HCT116 (cell line): ENCODE measurements at regions not wholly inside any gene's neighbourhood (a gene's known extent, or its start where the extent isn't known, plus 50 kb on each side); places are given as distances from the start of the nearest gene placed in this dataset.

ENCODE experiments used
- ATAC-seq: fragments of 200-7000 bp; cut with Tn5 transposase; 2 replicates; pipeline ENCODE4 v1.9.1; 2020; ENCODE audit warnings: mild to moderate bottlenecking, moderate library complexity
- BruUV-seq: library from RNA; stranded (reverse); fragments of 400-500 nt; replicated peaks from 2 replicates; lab custom pipeline; 2021; lab: Mats Ljungman, UMichigan
- CTCF ChIA-PET: fragments of 300-600 bp; sonication (Branson Sonifier 250); formaldehyde crosslinking; loops from one replicate; lab custom pipeline; 2021; ENCODE audit warnings: antibody characterized with exemption; lab: Charles Lee
- POLR2A ChIA-PET: fragments of 300-600, 350-600 bp; sonication (Branson Sonifier 250); formaldehyde crosslinking; loops from one replicate; lab custom pipeline; 2021; ENCODE audit warnings: antibody characterized with exemption; lab: Charles Lee
- RAD21 ChIA-PET, 2 experiments: fragments of 300-600 bp; sonication (Branson Sonifier 250); formaldehyde crosslinking; loops; one replicate each; lab custom pipeline; 2023; ENCODE audit warnings: low total read pairs in 2 of 2; ENCODE audit not compliant: uncharacterized antibody in 2 of 2, unreplicated experiment in 2 of 2, low non-redundant PET in 1 of 2; lab: Charles Lee
- DNase-seq: peaks from one replicate; pipeline ENCODE4 v3.0.0-alpha.2; 2010; ENCODE audit warnings: low read depth, low spot score
- H2AFZ ChIP-seq: fragments of 200-600 bp; shearing (Covaris generic), sonication (generic); 2 replicates; pipeline ENCODE4 v1.6.1; 2017; ENCODE audit warnings: low read depth, mixed run types, mixed read lengths, antibody characterized with exemption, low read length; ENCODE audit not compliant: poor library complexity, severe bottlenecking
- H3K27ac ChIP-seq: 2 replicates; pipeline ENCODE4 v1.5.1; 2012; ENCODE audit warnings: low read depth, low read length
- H3K27me3 ChIP-seq: fragments of 200-600 bp; sonication (generic); 2 replicates; pipeline ENCODE4 v1.6.1; 2016; ENCODE audit warnings: mixed run types, low read length, mixed read lengths; ENCODE audit not compliant: insufficient read depth
- H3K36me3 ChIP-seq, 2 experiments: fragments of 200-500 bp in 1 of 2; fragments of 200-600 bp in 1 of 2; sonication (Bioruptor generic) in 1 of 2; sonication (generic) in 1 of 2; 2 replicates each; pipeline versions ENCODE4 v1.5.1 to v1.6.1; 2014 to 2016; ENCODE audit warnings: low read length in 2 of 2, inconsistent platforms in 1 of 2, mixed read lengths in 1 of 2, mixed run types in 1 of 2; ENCODE audit not compliant: insufficient read depth in 2 of 2, control insufficient read depth in 1 of 2
- H3K4me1 ChIP-seq, 2 experiments: fragments of 200-600 bp in 1 of 2; sonication (generic) in 1 of 2; 2 replicates each; pipeline versions ENCODE4 v1.5.1 to v1.6.1; 2012 to 2017; ENCODE audit warnings: low read length in 2 of 2, inconsistent platforms in 1 of 2, mild to moderate bottlenecking in 1 of 2, mixed read lengths in 1 of 2, mixed run types in 1 of 2, moderate library complexity in 1 of 2; ENCODE audit not compliant: insufficient read depth in 2 of 2, control insufficient read depth in 1 of 2
- H3K4me2 ChIP-seq: fragments of 200-600 bp; sonication (generic); 2 replicates; pipeline ENCODE4 v1.6.1; 2017; ENCODE audit warnings: mixed run types, low read length, mixed read lengths
- H3K4me3 ChIP-seq, 2 experiments: fragments of 200-600 bp in 1 of 2; sonication (generic) in 1 of 2; replicated peaks in 1 of 2; 2 replicates each; pipeline ENCODE4 v1.5.1; 2011 to 2016; ENCODE audit warnings: low read length in 2 of 2, control low read depth in 1 of 2, low read depth in 1 of 2, mild to moderate bottlenecking in 1 of 2, mixed read lengths in 1 of 2, mixed run types in 1 of 2
- H3K79me2 ChIP-seq: fragments of 200-600 bp; sonication (generic); 2 replicates; pipeline ENCODE4 v1.6.1; 2017; ENCODE audit warnings: mild to moderate bottlenecking, mixed run types, low read length, moderate library complexity, mixed read lengths; ENCODE audit not compliant: insufficient read depth
- H3K9ac ChIP-seq: fragments of 200-600 bp; sonication (generic); 2 replicates; pipeline ENCODE4 v1.6.1; 2016; ENCODE audit warnings: low read length, mixed read lengths
- H3K9me2 ChIP-seq: fragments of 200-600 bp; sonication (generic), shearing (Covaris generic); 2 replicates; pipeline ENCODE4 v1.6.1; 2017; ENCODE audit warnings: mixed run types, mild to moderate bottlenecking, moderate library complexity; ENCODE audit not compliant: insufficient read depth
- H3K9me3 ChIP-seq, 2 experiments: fragments of 200-500 bp in 1 of 2; fragments of 200-600 bp in 1 of 2; sonication (Bioruptor generic) in 1 of 2; sonication (generic) in 1 of 2; 2 replicates each; pipeline ENCODE4 v1.6.1; 2014 to 2017; ENCODE audit warnings: low read length in 2 of 2, mixed read lengths in 2 of 2, inconsistent platforms in 1 of 2, low read depth in 1 of 2, mild to moderate bottlenecking in 1 of 2, mixed run types in 1 of 2, moderate library complexity in 1 of 2; ENCODE audit not compliant: control insufficient read depth in 1 of 2, insufficient read depth in 1 of 2
- H4K20me1 ChIP-seq: fragments of 200-600 bp; sonication (generic), shearing (Covaris generic); 2 replicates; pipeline ENCODE4 v1.6.1; 2017; ENCODE audit warnings: mixed run types, mild to moderate bottlenecking, moderate library complexity; ENCODE audit not compliant: insufficient read depth
- EGR1 ChIP-seq: IDR thresholded peaks from 2 replicates; pipeline ENCODE4 v1.6.1; 2012; ENCODE audit warnings: low read depth
- ELF1 ChIP-seq: IDR thresholded peaks from 2 replicates; pipeline ENCODE4 v1.6.1; 2012; ENCODE audit warnings: low read depth, borderline replicate concordance
- POLR2A ChIP-seq: IDR thresholded peaks from 2 replicates; pipeline ENCODE4 v1.7.0; 2011; ENCODE audit warnings: borderline replicate concordance; ENCODE audit not compliant: insufficient read depth, insufficient read length; ENCODE audit errors: extremely low read depth
- POLR2AphosphoS5 ChIP-seq: IDR thresholded peaks from 2 replicates; pipeline ENCODE4 v1.6.1; 2011; ENCODE audit warnings: mild to moderate bottlenecking, low read depth, low read length, moderate library complexity
- RAD21 ChIP-seq: IDR thresholded peaks from 2 replicates; pipeline ENCODE4 v1.6.1; 2012; ENCODE audit warnings: low read depth, mild to moderate bottlenecking
- intact Hi-C: fragments of 100-400 bp; cut with micrococcal nuclease; formaldehyde crosslinking; loops from 2 replicates; pipeline ENCODE4 v1.10.0; 2022
- TF ChIP-seq, protein P1 (sequence below): IDR thresholded peaks from 2 replicates; pipeline ENCODE4 v1.6.1; 2011; ENCODE audit warnings: mild to moderate bottlenecking, low read length, moderate library complexity; ENCODE audit not compliant: insufficient replicate concordance; ENCODE audit errors: extremely low read depth
- TF ChIP-seq, protein P2 (sequence below), 3 experiments: fragments of 200-600 bp in 1 of 3; sonication (generic) in 1 of 3; IDR thresholded peaks in 2 of 3; conservative IDR thresholded peaks in 1 of 3; 2 replicates each; pipeline ENCODE4 v1.5.1; 2012 to 2017; ENCODE audit warnings: low read depth in 2 of 3, low read length in 2 of 3, antibody characterized with exemption in 1 of 3, borderline replicate concordance in 1 of 3, control low read depth in 1 of 3, mild to moderate bottlenecking in 1 of 3, mixed read lengths in 1 of 3, mixed run types in 1 of 3, moderate library complexity in 1 of 3; ENCODE audit not compliant: insufficient read depth in 1 of 3

DNA sequence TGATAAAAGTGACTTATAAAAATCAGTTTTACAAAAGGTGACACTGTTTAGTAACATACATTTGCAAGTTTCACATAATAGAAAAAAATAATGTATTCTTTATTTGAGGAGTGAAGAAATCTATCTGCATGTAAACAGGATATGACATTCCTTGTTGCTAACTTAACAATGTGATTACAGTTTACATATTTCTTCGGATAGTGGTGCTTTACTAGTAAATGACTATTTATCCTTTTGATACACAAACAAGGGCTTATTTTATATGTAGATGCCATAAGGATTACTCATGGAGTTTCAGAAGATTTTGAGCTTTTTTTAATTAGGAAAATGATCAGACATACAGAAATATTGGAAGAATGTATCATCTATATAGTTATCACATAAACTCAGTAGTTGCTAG is 126.5 kb downstream of the SLIT2 start:
- RAD21 ChIA-PET = no interaction called here
- CTCF ChIA-PET = no interaction called here
- intact Hi-C loops = no loop called here

More for the DNA sequence above, 126.5 kb downstream of the SLIT2 start:
- BruUV-seq = no TSS peak
- H3K4me3 ChIP-seq = no peak overlapping the region
- H3K36me3 ChIP-seq = no peaks in the 10 kb centered on the region
- peaks cover 12% of the 10 kb centered on the region for H3K27me3 ChIP-seq
- H2AFZ ChIP-seq = no peak overlapping the region
- no peaks in the 10 kb centered on the region for H3K79me2 ChIP-seq
- TF ChIP-seq, protein P1, sequence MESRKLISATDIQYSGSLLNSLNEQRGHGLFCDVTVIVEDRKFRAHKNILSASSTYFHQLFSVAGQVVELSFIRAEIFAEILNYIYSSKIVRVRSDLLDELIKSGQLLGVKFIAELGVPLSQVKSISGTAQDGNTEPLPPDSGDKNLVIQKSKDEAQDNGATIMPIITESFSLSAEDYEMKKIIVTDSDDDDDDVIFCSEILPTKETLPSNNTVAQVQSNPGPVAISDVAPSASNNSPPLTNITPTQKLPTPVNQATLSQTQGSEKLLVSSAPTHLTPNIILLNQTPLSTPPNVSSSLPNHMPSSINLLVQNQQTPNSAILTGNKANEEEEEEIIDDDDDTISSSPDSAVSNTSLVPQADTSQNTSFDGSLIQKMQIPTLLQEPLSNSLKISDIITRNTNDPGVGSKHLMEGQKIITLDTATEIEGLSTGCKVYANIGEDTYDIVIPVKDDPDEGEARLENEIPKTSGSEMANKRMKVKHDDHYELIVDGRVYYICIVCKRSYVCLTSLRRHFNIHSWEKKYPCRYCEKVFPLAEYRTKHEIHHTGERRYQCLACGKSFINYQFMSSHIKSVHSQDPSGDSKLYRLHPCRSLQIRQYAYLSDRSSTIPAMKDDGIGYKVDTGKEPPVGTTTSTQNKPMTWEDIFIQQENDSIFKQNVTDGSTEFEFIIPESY = no peak
- TF ChIP-seq POLR2AphosphoS5 (no peak), EGR1 (no peak), RAD21 (no peak), ELF1 (no peak), POLR2A (no peak)
- TF ChIP-seq, protein P2, sequence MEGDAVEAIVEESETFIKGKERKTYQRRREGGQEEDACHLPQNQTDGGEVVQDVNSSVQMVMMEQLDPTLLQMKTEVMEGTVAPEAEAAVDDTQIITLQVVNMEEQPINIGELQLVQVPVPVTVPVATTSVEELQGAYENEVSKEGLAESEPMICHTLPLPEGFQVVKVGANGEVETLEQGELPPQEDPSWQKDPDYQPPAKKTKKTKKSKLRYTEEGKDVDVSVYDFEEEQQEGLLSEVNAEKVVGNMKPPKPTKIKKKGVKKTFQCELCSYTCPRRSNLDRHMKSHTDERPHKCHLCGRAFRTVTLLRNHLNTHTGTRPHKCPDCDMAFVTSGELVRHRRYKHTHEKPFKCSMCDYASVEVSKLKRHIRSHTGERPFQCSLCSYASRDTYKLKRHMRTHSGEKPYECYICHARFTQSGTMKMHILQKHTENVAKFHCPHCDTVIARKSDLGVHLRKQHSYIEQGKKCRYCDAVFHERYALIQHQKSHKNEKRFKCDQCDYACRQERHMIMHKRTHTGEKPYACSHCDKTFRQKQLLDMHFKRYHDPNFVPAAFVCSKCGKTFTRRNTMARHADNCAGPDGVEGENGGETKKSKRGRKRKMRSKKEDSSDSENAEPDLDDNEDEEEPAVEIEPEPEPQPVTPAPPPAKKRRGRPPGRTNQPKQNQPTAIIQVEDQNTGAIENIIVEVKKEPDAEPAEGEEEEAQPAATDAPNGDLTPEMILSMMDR (IDR thresholded peaks at IDR 0.05 in 2 of 3, conservative IDR thresholded peaks at IDR 0.05 in 1 of 3; ENCODE audit: borderline replicate concordance in 1 of 3, insufficient read depth in 1 of 3, low read depth in 2 of 3, low read length in 2 of 3) = no peak
- DNase-seq = no peak
- no peak overlapping the region for H3K4me2 ChIP-seq
- H3K9me2 ChIP-seq = no peaks in the 10 kb centered on the region
- H4K20me1 ChIP-seq = no peaks in the 10 kb centered on the region
- H3K9me3 ChIP-seq = no peaks in the 10 kb centered on the region
- POLR2A ChIA-PET = no interaction called here
- no peaks in the 10 kb centered on the region for H3K4me1 ChIP-seq
- no peak for ATAC-seq
- no peak overlapping the region for H3K27ac ChIP-seq
- H3K9ac ChIP-seq = no peak overlapping the region
